Activated naive CD4-positive, alpha-beta T cell treated with anti-CD3 and anti-CD28 coated beads, Interleukin-2, amount 10 ng/mL, durations not matched to agents 7 days and 5 days (primary cell): ENCODE measurements at regions not wholly inside any gene's neighbourhood (a gene's known extent, or its start where the extent isn't known, plus 50 kb on each side); places are given as distances from the start of the nearest gene placed in this dataset.

ENCODE experiments used
- CTCF ChIA-PET: fragments of 350-600 bp; sonication (Branson Sonifier 250); formaldehyde crosslinking; loops from one replicate; lab custom pipeline; 2021; ENCODE audit warnings: antibody characterized with exemption; lab: Charles Lee
- DNase-seq: peaks from one replicate; pipeline ENCODE4 v3.0.0-alpha.2; 2020
- H3K27ac Mint-ChIP-seq: one replicate; pipeline ENCODE4 v1.8.0; 2021; ENCODE audit warnings: mild to moderate bottlenecking, moderate library complexity, mixed read lengths
- H3K27me3 Mint-ChIP-seq: one replicate; pipeline ENCODE4 v1.8.0; 2021; ENCODE audit warnings: mild to moderate bottlenecking, mixed read lengths
- H3K36me3 Mint-ChIP-seq: one replicate; pipeline ENCODE4 v1.8.0; 2021; ENCODE audit warnings: mixed read lengths
- H3K4me1 Mint-ChIP-seq: one replicate; pipeline ENCODE4 v1.8.0; 2021; ENCODE audit warnings: mixed read lengths
- H3K4me3 Mint-ChIP-seq: one replicate; pipeline ENCODE4 v1.8.0; 2021; ENCODE audit warnings: mild to moderate bottlenecking, moderate library complexity, mixed read lengths
- H3K9me3 Mint-ChIP-seq: one replicate; pipeline ENCODE4 v1.8.0; 2021; ENCODE audit warnings: mixed read lengths

DNA sequence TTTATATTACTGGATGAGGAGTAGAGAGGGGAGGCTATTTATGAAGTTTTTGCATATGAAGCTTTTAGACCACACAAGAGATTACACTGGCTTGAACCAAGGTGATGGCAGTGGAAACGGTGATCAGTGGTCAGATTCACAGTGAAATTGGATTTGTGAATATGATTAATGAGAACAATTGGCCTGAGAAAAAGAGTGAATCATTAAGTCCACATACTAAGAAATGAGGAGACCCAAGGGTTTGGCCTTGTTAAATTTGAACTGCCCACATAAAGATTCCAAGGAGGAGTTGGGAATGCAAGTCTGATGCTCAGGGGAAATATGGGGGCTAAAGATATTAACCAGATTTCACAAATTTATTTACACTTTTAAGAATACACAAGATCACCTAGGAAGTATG is 155.3 kb upstream of the ADGRL3 start:
- Mint-ChIP-seq H3K4me3 (no peak overlapping the region), H3K36me3 (no peaks in the 10 kb centered on the region), H3K27me3 (no peaks in the 10 kb centered on the region), H3K4me1 (no peaks in the 10 kb centered on the region), H3K9me3 (peaks cover 12% of the 10 kb centered on the region), H3K27ac (no peak overlapping the region)
- CTCF ChIA-PET = no interaction called here
- DNase-seq = no peak

DNA sequence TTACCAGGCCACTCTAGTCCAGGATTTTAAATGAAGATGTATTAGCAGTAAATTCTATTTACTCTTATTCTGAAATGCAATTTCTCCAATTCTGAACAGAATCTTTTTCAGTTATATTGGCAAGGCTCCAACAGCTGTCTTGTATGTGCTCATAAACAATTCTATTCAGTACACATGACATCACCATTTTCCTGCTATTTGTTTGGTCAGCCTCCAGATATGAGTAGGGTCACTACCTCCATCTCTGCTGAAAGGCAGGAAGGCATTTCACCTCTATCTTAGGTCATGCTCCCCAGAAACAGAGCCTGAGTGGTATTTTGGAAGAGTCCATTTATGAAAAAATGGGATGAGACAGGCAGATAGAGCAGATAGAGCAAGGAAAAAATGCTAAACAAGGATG is 151.1 kb upstream of the ADGRL3 start:
- DNase-seq = no peak
- H3K36me3 Mint-ChIP-seq = no peaks in the 10 kb centered on the region
- no peak overlapping the region for H3K27ac Mint-ChIP-seq
- H3K4me3 Mint-ChIP-seq = no peak overlapping the region
- peaks cover 3% of the 10 kb centered on the region for H3K9me3 Mint-ChIP-seq
- H3K4me1 Mint-ChIP-seq = no peaks in the 10 kb centered on the region
- CTCF ChIA-PET = no interaction called here
- H3K27me3 Mint-ChIP-seq = no peaks in the 10 kb centered on the region

DNA sequence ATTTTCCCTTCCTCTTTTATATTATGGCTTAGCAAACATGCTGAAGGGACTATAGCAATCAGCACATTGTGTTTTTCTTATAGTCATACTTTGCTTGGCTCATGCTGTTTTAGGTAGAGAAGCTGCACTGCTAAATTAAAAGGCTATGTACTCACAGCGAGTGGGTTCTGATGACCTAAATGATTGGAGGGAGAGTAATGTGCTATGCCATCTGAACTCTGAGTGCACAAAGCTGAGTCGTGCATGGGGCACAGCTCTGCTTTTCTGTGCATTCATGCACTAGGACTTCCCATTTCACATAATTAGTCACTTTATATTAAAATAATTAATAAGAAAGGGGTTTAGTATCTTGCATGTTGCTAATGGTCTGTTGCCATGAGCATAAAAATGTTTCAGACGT is 132.7 kb upstream of the ADGRL3 start:
- no peak for DNase-seq
- Mint-ChIP-seq H3K27ac (no peak overlapping the region), H3K27me3 (no peaks in the 10 kb centered on the region), H3K9me3 (peaks cover 7% of the 10 kb centered on the region), H3K36me3 (no peaks in the 10 kb centered on the region), H3K4me1 (no peaks in the 10 kb centered on the region), H3K4me3 (no peak overlapping the region)
- CTCF ChIA-PET = no interaction called here

DNA sequence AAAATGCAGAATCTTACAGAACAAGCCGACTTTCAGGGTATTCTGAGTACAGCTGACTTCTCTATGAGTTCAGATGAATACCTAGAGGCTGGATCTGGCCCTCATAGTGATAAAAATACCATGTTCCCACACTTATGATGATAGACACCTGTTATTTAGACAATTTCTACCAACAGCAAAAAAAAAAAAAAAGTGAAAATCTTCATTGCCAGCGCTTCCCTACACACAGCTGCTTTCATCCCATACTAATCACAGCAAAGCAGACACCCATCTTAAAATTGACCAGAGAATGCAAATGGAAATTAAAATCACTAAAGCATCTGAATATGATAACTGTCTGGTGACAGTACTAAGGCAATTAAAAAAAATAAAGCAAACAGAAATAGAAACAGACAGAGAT is 132.1 kb upstream of the ADGRL3 start:
- H3K9me3 Mint-ChIP-seq = peaks cover 7% of the 10 kb centered on the region
- no peak overlapping the region for H3K27ac Mint-ChIP-seq
- no peaks in the 10 kb centered on the region for H3K4me1 Mint-ChIP-seq
- DNase-seq = no peak
- H3K4me3 Mint-ChIP-seq = no peak overlapping the region
- no peaks in the 10 kb centered on the region for H3K36me3 Mint-ChIP-seq
- H3K27me3 Mint-ChIP-seq = no peaks in the 10 kb centered on the region
- CTCF ChIA-PET = no interaction called here

DNA sequence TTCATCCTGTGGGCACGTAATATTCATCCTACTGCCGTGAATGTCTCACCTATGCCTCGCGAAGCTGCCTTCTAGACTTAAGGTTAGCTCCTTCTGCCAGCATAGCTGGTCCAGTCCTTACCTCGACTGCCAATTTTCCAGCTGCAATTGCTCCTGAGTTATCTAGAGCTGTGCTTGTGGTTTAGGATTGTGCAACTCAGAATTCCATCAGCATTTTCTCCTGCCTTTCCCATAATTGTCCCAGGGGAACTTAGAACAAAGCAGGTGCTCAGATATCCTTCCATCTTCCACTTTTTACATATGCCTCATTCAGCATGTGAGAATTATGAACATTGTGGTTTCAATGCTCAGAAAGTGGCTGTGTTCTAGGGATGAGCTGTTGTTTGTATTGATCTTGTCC is 131.4 kb upstream of the ADGRL3 start:
- Mint-ChIP-seq H3K36me3 (no peaks in the 10 kb centered on the region), H3K27ac (no peak overlapping the region), H3K9me3 (peaks cover 7% of the 10 kb centered on the region), H3K27me3 (no peaks in the 10 kb centered on the region), H3K4me3 (no peak overlapping the region), H3K4me1 (no peaks in the 10 kb centered on the region)
- CTCF ChIA-PET = no interaction called here
- no peak for DNase-seq

DNA sequence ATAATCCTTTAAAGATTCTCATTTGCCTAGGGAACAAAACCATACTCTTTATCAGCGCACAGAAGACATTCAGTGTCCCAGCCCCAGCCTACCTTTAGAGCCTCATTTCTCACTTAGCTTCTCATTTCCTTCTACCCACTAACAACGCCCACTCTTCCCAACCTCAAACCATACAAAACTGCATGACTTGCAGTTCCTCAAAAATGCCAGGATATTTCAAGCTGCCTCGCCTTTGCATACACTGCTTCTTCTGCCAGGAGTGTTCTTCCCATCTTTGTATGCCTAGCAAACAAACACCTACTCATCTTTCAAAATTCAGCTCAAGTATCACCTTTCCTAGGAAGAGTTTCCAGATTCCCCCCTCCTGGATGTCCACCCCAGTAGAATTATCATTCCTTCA is 129.9 kb upstream of the ADGRL3 start:
- no peak for DNase-seq
- no peaks in the 10 kb centered on the region for H3K27me3 Mint-ChIP-seq
- no peak overlapping the region for H3K4me3 Mint-ChIP-seq
- no peak overlapping the region for H3K27ac Mint-ChIP-seq
- H3K4me1 Mint-ChIP-seq = no peaks in the 10 kb centered on the region
- H3K36me3 Mint-ChIP-seq = no peaks in the 10 kb centered on the region
- H3K9me3 Mint-ChIP-seq = peaks cover 7% of the 10 kb centered on the region
- CTCF ChIA-PET = no interaction called here

DNA sequence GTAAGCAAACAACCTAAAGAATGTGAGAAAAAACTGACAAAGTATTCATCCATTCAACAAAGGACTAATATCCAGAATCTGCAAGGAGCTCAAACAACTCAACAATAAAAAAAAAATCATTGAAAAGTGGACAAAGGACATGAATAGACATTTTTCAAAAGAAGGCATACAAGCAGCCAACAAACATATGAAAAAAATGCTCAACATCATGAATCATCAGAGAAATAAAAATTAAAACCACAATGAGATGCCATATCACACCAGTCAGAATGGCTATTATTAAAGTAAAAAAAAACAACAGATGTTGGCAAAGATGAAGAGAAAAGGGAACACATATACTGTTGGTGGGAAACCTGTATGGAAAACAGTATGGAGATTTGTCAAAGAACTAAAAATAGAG is 120.7 kb upstream of the ADGRL3 start:
- no peaks in the 10 kb centered on the region for H3K36me3 Mint-ChIP-seq
- CTCF ChIA-PET = no interaction called here

DNA sequence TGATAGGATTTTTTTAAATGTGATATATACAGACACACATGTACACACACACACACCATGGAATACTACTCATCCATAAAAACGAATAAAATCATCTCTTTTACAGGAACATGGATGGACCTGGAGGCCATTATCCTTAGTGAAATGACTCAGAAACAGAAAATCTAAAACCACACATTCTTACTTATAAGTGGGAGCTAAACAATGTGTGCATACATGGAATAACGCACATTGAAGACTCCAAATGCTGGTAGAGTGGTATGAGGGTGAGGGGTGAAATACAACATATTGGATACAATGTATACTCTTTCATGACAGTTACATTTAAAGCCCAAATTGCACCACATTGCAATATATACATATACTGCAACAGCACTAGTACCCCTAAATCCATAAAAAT is 120.2 kb upstream of the ADGRL3 start:
- Mint-ChIP-seq H3K36me3 (no peaks in the 10 kb centered on the region), H3K27me3 (no peaks in the 10 kb centered on the region), H3K4me3 (no peak overlapping the region), H3K27ac (no peak overlapping the region), H3K4me1 (no peaks in the 10 kb centered on the region), H3K9me3 (peaks cover 5% of the 10 kb centered on the region)
- CTCF ChIA-PET = no interaction called here
- no peak for DNase-seq

More for the DNA sequence above, 120.7 kb upstream of the ADGRL3 start:
- Mint-ChIP-seq H3K9me3 (peaks cover 5% of the 10 kb centered on the region), H3K27me3 (no peaks in the 10 kb centered on the region), H3K4me1 (no peaks in the 10 kb centered on the region), H3K4me3 (no peak overlapping the region), H3K27ac (no peak overlapping the region)
- no peak for DNase-seq

DNA sequence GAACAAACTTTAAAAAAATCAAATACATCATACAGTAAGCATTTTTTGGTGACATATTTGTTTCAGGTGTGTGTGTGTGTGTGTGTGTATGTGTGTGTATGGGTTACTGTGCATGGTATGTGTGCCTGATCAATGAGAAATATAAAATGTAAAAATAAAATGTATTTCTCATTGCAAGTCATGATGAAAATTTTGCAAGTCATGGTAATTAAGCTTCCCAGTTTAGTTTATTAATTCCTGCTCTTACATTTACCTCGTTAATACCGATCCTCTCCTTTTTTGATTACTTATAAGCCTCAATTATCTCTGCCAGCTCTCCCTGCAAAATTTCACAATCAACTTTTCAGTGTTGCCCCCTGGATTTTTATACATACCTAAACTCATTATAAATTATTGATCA is 114.6 kb upstream of the ADGRL3 start:
- H3K9me3 Mint-ChIP-seq = peaks cover 2% of the 10 kb centered on the region
- H3K4me3 Mint-ChIP-seq = no peak overlapping the region
- H3K27ac Mint-ChIP-seq = no peak overlapping the region
- H3K4me1 Mint-ChIP-seq = no peaks in the 10 kb centered on the region
- H3K36me3 Mint-ChIP-seq = no peaks in the 10 kb centered on the region
- DNase-seq = no peak
- no peaks in the 10 kb centered on the region for H3K27me3 Mint-ChIP-seq
- CTCF ChIA-PET = no interaction called here

DNA sequence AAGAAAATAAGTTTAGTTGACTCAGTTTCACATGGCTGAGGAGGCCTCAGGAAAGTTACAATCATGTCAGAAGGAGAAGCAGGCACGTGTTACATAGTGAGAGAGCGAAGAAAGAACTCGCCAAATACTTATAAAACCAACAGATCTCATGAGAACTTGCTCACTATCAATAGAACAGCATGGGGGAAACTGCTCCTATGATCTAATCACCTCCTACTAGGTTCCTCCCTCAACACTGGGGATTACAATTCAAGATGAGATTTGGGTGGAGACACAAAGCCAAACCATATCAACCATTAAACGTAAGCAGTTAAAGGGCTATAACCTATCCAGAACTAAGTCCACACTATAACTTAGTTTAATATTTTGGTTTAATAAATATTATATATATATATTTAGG is 113.8 kb upstream of the ADGRL3 start:
- Mint-ChIP-seq H3K4me1 (no peaks in the 10 kb centered on the region), H3K36me3 (no peaks in the 10 kb centered on the region), H3K27ac (no peak overlapping the region), H3K4me3 (no peak overlapping the region), H3K9me3 (peaks cover 2% of the 10 kb centered on the region), H3K27me3 (no peaks in the 10 kb centered on the region)
- CTCF ChIA-PET = no interaction called here
- no peak for DNase-seq

DNA sequence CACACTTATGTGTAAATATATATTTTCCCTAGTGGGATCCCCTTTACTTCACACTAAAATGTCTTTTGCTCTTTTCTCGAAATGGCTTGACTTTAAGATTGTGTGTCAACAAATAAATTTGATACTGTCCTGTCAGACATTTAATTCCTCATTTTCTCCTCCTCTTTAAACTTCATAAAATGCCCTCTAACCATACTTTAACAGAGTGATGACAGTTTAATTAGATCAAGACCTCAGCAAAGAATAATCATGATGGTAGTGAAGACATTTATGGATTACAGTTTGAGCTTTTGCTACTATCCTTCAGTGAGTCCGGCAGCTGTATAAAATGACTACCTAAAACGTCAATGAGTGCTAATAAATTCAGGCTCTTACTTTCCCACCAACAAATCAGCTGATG is 113.1 kb upstream of the ADGRL3 start:
- no peaks in the 10 kb centered on the region for H3K4me1 Mint-ChIP-seq
- no peak overlapping the region for H3K4me3 Mint-ChIP-seq
- CTCF ChIA-PET = no interaction called here
- DNase-seq = no peak
- peaks cover 2% of the 10 kb centered on the region for H3K9me3 Mint-ChIP-seq
- no peaks in the 10 kb centered on the region for H3K27me3 Mint-ChIP-seq
- no peaks in the 10 kb centered on the region for H3K36me3 Mint-ChIP-seq
- H3K27ac Mint-ChIP-seq = no peak overlapping the region

DNA sequence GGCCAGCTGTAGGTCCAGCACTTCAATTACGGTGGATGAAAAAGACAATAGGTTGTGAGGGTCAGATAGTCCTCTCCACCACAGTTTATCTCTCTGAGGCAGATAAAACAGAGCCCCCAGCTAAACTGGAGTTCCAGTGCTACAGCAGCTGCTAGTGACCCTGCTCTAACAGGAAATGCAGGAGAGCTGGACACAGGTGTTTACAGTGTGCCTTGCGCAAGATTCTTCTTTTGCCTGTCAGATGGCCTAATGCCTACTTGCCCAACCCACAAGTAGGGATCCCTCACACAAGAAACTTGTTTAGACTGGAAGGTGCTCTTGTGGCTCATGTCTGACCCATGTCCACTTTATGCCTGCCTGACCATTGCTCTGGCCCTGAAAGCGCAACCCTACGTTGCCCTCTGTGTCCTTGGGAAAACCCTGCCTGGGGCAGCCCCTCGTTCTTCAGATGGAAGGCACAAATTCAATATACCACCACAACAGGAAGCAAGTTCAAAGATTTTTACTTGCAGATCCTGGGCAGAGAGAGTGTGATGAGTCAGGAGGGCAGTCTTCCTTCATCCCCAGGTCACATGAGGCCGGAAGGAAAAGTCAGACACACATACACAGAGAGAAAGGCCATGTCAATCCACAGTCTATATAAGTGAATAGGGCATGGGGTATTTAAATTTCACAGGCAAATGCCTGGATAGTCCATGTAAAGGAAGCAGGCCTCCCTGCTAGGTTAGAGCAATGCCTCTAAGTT is 105.1 kb upstream of the ADGRL3 start:
- Mint-ChIP-seq H3K4me1 (no peaks in the 10 kb centered on the region), H3K36me3 (no peaks in the 10 kb centered on the region), H3K27ac (no peak overlapping the region), H3K9me3 (peaks cover 16% of the 10 kb centered on the region), H3K4me3 (no peak overlapping the region), H3K27me3 (no peaks in the 10 kb centered on the region)
- DNase-seq = no peak
- CTCF ChIA-PET = no interaction called here

DNA sequence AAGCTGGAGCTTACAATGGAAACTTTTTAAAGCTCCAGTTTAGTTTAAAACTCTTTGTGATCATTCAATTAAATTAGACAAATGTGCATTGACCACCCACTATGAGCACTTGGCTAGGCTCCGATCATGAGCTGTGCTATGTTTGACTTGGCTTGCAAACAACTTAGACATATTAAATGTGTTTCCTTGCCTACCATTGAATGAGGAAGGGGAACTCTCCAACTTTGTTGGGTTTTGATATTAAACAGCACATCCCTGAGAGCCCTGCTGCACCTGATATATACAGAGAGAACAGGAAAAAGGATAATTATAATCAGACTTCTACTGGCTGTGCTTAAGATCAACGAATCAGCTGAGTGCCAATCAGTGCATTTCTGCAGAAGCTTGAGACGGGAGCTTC is 71.4 kb upstream of the ADGRL3 start:
- no peaks in the 10 kb centered on the region for H3K36me3 Mint-ChIP-seq
- no peaks in the 10 kb centered on the region for H3K4me1 Mint-ChIP-seq
- peaks cover 7% of the 10 kb centered on the region for H3K9me3 Mint-ChIP-seq
- no peaks in the 10 kb centered on the region for H3K27me3 Mint-ChIP-seq
- CTCF ChIA-PET = no interaction called here
- DNase-seq = no peak
- H3K4me3 Mint-ChIP-seq = no peak overlapping the region
- no peak overlapping the region for H3K27ac Mint-ChIP-seq

DNA sequence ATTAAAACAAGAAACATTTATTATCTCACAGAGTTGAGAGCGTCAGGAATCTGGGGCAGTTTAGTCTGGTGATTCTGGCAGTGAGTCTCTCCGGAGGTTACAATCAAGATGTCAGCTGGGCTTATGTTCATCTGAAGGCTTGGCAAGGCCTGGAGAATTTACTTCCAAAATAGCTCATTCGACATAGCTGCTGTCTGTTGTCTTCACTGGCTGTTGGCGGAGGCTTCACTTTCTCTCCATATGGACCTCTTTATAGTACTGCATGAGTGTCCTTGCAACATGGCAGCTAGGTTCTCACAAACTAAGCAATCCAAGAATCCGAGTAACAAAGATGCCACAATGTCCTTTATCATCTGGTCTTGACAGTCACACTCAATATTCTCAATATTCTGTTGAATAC is 70.2 kb upstream of the ADGRL3 start:
- CTCF ChIA-PET = no interaction called here
- Mint-ChIP-seq H3K4me3 (no peak overlapping the region), H3K27ac (no peak overlapping the region), H3K27me3 (no peaks in the 10 kb centered on the region), H3K36me3 (no peaks in the 10 kb centered on the region), H3K9me3 (peaks cover 9% of the 10 kb centered on the region), H3K4me1 (no peaks in the 10 kb centered on the region)
- DNase-seq = no peak

DNA sequence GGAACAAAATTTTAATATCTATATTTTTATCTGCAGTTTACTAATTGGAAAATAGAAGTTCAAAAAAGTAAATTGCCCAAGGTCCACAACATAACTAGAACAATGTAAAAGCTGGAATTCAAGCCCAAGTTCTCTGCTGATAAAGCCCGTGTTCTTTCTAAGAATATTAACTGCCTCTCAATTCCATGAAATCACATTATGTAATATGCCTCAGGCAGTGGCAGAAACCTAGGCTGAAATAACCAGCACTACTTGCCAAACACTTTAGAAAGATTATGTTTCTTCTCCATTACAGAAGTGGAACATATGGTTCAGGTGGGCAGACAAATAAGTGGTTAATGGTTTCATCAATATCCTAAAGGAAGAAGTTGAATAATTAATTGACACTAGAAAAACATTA is 56.7 kb upstream of the ADGRL3 start:
- Mint-ChIP-seq H3K27ac (no peak overlapping the region), H3K36me3 (no peaks in the 10 kb centered on the region), H3K27me3 (no peaks in the 10 kb centered on the region), H3K9me3 (no peaks in the 10 kb centered on the region), H3K4me1 (no peaks in the 10 kb centered on the region), H3K4me3 (no peak overlapping the region)
- DNase-seq = no peak
- CTCF ChIA-PET = no interaction called here

DNA sequence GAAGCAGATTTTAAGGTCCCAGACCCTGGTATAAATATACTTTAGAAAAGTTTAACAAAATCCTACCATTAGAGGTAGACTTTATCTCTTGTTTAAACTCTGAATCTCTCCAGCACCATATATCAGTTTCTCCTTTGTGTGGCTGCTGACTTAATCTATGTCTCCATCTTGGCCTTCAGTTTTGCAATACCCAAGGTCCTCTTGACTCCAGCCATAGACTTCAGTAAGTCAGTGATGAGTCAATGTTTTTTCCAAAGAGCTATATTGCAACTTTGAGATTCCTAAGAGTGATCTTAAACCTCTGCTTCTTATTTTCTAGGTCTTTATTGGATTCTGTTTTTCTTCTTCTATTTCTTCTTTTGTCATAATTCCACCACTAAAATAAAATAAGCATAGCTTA is 50.8 kb upstream of the ADGRL3 start:
- H3K4me3 Mint-ChIP-seq = no peak overlapping the region
- CTCF ChIA-PET = no interaction called here
- no peaks in the 10 kb centered on the region for H3K36me3 Mint-ChIP-seq
- no peak for DNase-seq
- H3K27ac Mint-ChIP-seq = no peak overlapping the region
- no peaks in the 10 kb centered on the region for H3K9me3 Mint-ChIP-seq
- H3K4me1 Mint-ChIP-seq = no peaks in the 10 kb centered on the region
- no peaks in the 10 kb centered on the region for H3K27me3 Mint-ChIP-seq
